Kidney epithelial cell (primary cell): ENCODE measurements at regions not wholly inside any gene's neighbourhood (a gene's known extent, or its start where the extent isn't known, plus 50 kb on each side); places are given as distances from the start of the nearest gene placed in this dataset.

Experiments
- DNase-seq: peaks from one replicate; pipeline ENCODE4 v3.0.0-alpha.2; 2010; ENCODE audit warnings: low read depth
- H3K27me3 ChIP-seq: 2 replicates; pipeline ENCODE4 v1.6.0; 2011; ENCODE audit warnings: low read length; ENCODE audit not compliant: control insufficient read depth, insufficient read depth
- H3K36me3 ChIP-seq: 2 replicates; pipeline ENCODE4 v1.5.1; 2011; ENCODE audit warnings: low read length; ENCODE audit not compliant: control insufficient read depth, insufficient read depth
- H3K4me3 ChIP-seq: 2 replicates; pipeline ENCODE4 v1.5.1; 2011; ENCODE audit warnings: low read depth, mild to moderate bottlenecking, control low read depth, low read length
- CTCF ChIP-seq: IDR thresholded peaks from 2 replicates; pipeline ENCODE4 v1.5.1; 2011; ENCODE audit warnings: mild to moderate bottlenecking, moderate library complexity, low read length, control low read depth, inconsistent platforms; ENCODE audit not compliant: insufficient read depth, poor library complexity, severe bottlenecking

- H3K4me3 ChIP-seq = no peak overlapping the region
- no peak for DNase-seq
- no peak for TF ChIP-seq CTCF
These were observed 50.3 kb upstream of the SORBS2 start for GRCh38 chr4:185862340-185862739.

GRCh38 chr4:185863946-185864345, 52.0 kb upstream of the SORBS2 start:
- no peak for DNase-seq
- no peak for TF ChIP-seq CTCF
- no peak overlapping the region for H3K4me3 ChIP-seq
- no peaks in the 10 kb centered on the region for H3K36me3 ChIP-seq
- no peaks in the 10 kb centered on the region for H3K27me3 ChIP-seq

More at GRCh38 chr4:185862340-185862739, 50.3 kb upstream of the SORBS2 start:
- no peaks in the 10 kb centered on the region for H3K36me3 ChIP-seq
- H3K27me3 ChIP-seq = no peaks in the 10 kb centered on the region

- H3K27me3 ChIP-seq = no peaks in the 10 kb centered on the region
- DNase-seq = no peak
- TF ChIP-seq CTCF = no peak
- H3K36me3 ChIP-seq = no peaks in the 10 kb centered on the region
- no peak overlapping the region for H3K4me3 ChIP-seq
These were observed 53.9 kb upstream of the SORBS2 start for GRCh38 chr4:185865901-185866328.

DNA sequence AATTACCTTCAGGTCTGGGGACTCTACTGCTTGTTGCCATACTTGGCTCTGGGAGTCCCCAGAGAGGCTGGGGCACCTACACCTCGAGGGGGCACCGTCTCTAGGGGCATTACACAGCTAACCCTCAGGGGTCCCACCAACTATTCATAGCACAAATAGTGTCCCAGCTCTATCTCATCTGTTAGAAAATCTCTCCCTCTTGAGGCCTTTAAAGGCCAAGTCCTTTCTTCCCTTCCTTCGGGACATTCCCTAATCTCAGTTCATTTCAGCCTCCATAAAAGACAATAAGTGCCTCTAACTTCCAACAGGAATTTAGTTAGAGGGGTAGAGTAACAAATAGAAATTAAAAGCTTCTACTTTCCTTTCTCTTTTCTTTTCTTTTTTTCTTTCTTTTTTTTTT, 55.8 kb upstream of the SORBS2 start:
- no peak for TF ChIP-seq CTCF
- Histone ChIP-seq H3K4me3 (no peak overlapping the region), H3K36me3 (no peaks in the 10 kb centered on the region), H3K27me3 (no peaks in the 10 kb centered on the region)
- no peak for DNase-seq

GRCh38 chr4:185868983-185869382, 57.0 kb upstream of the SORBS2 start:
- no peaks in the 10 kb centered on the region for H3K36me3 ChIP-seq
- H3K4me3 ChIP-seq = no peak overlapping the region
- TF ChIP-seq CTCF = no peak
- DNase-seq = no peak
- H3K27me3 ChIP-seq = no peaks in the 10 kb centered on the region

- H3K27me3 ChIP-seq = no peaks in the 10 kb centered on the region
- H3K36me3 ChIP-seq = no peaks in the 10 kb centered on the region
- no peak for TF ChIP-seq CTCF
- no peak for DNase-seq
- H3K4me3 ChIP-seq = no peak overlapping the region
These were observed 57.4 kb upstream of the SORBS2 start for GRCh38 chr4:185869427-185869826.
